Endothelial cell of umbilical vein (primary cell): ENCODE measurements at regions not wholly inside any gene's neighbourhood (a gene's known extent, or its start where the extent isn't known, plus 50 kb on each side); places are given as distances from the start of the nearest gene placed in this dataset.

Source experiments
- BruUV-seq: library from RNA; stranded (reverse); fragments of 400-500 nt; replicated peaks from 2 replicates; lab custom pipeline; 2021; lab: Mats Ljungman, UMichigan
- CTCF ChIA-PET: fragments of 300-600, 350-600 bp; sonication (Branson Sonifier 250); formaldehyde crosslinking; loops from one replicate; lab custom pipeline; 2021; ENCODE audit warnings: antibody characterized with exemption, inconsistent platforms; lab: Charles Lee
- POLR2A ChIA-PET: fragments of 300-600, 350-600 bp; sonication (Branson Sonifier 250); formaldehyde crosslinking; loops from one replicate; lab custom pipeline; 2021; ENCODE audit warnings: antibody characterized with exemption, inconsistent platforms; lab: Charles Lee
- DNase-seq: peaks from one replicate; pipeline ENCODE4 v3.0.0-alpha.2; 2011; ENCODE audit warnings: low read depth, low spot score
- FAIRE-seq: peaks from 2 replicates; lab custom pipeline; 2011; peaks lifted over from hg19 to GRCh38; lab: Jason Lieb, UNC
- H2AFZ ChIP-seq: 2 replicates; pipeline ENCODE4 v1.6.0; 2012; ENCODE audit warnings: low read depth, low read length, control low read depth, inconsistent platforms
- H3K27ac ChIP-seq: 2 replicates; pipeline ENCODE4 v1.5.1; 2011; ENCODE audit warnings: low read depth, mild to moderate bottlenecking, control low read depth, low read length, moderate library complexity; ENCODE audit not compliant: insufficient read depth
- H3K27me3 ChIP-seq, 2 experiments: 2 replicates each; pipeline versions ENCODE4 v1.6.0 to v1.6.1; 2011; ENCODE audit warnings: low read length in 2 of 2, mixed read lengths in 1 of 2; ENCODE audit not compliant: control insufficient read depth in 2 of 2, insufficient read depth in 2 of 2
- H3K36me3 ChIP-seq, 2 experiments: 2 replicates in 1 of 2; 3 replicates in 1 of 2; pipeline ENCODE4 v1.5.1; 2011; ENCODE audit warnings: low read length in 2 of 2, mild to moderate bottlenecking in 1 of 2, moderate library complexity in 1 of 2; ENCODE audit not compliant: control insufficient read depth in 2 of 2, insufficient read depth in 2 of 2; ENCODE audit errors: extremely low read depth in 1 of 2
- H3K4me1 ChIP-seq: 3 replicates; pipeline ENCODE4 v1.5.1; 2011; ENCODE audit warnings: mild to moderate bottlenecking, low read length; ENCODE audit not compliant: control insufficient read depth, insufficient read depth; ENCODE audit errors: extremely low read depth
- H3K4me2 ChIP-seq: 2 replicates; pipeline ENCODE4 v1.6.1; 2011; ENCODE audit warnings: low read length, control low read depth, mixed read lengths; ENCODE audit not compliant: insufficient read depth
- H3K4me3 ChIP-seq, 3 experiments: fragments of 200-600 bp in 1 of 3; sonication (generic), shearing (Covaris generic) in 1 of 3; replicated peaks in 1 of 3; 2 replicates each; pipeline ENCODE4 v1.5.1; 2011 to 2016; ENCODE audit warnings: control low read depth in 3 of 3, low read length in 3 of 3, mild to moderate bottlenecking in 2 of 3, inconsistent platforms in 1 of 3, low read depth in 1 of 3, moderate library complexity in 1 of 3; ENCODE audit not compliant: insufficient read depth in 1 of 3
- H3K79me2 ChIP-seq: 2 replicates; pipeline ENCODE4 v1.6.0; 2012; ENCODE audit warnings: low read length, inconsistent platforms; ENCODE audit not compliant: control insufficient read depth, insufficient read depth
- H3K9ac ChIP-seq: replicated peaks from 2 replicates; pipeline ENCODE3; 2011; ENCODE audit warnings: low read length, control low read depth; ENCODE audit not compliant: insufficient read depth; ENCODE audit errors: extremely low read depth
- H3K9me1 ChIP-seq: replicated peaks from 3 replicates; pipeline ENCODE4 v1.6.0; 2011; ENCODE audit warnings: mild to moderate bottlenecking, low read length; ENCODE audit not compliant: control insufficient read depth, insufficient read depth; ENCODE audit errors: extremely low read depth
- H3K9me3 ChIP-seq: replicated peaks from 2 replicates; pipeline ENCODE4 v1.5.1; 2012; ENCODE audit warnings: low read length, inconsistent platforms; ENCODE audit not compliant: control insufficient read depth, insufficient read depth
- H4K20me1 ChIP-seq: replicated peaks from 2 replicates; pipeline ENCODE3; 2011; ENCODE audit warnings: mild to moderate bottlenecking, low read length; ENCODE audit not compliant: control insufficient read depth, insufficient read depth; ENCODE audit errors: extremely low read depth
- FOS ChIP-seq: IDR thresholded peaks from 2 replicates; pipeline ENCODE4 v1.6.1; 2011; ENCODE audit warnings: mild to moderate bottlenecking, low read length, moderate library complexity, borderline replicate concordance; ENCODE audit not compliant: insufficient read depth
- GATA2 ChIP-seq: IDR thresholded peaks from 2 replicates; pipeline ENCODE4 v1.7.0; 2011; ENCODE audit warnings: low read depth, mild to moderate bottlenecking, moderate library complexity, mixed read lengths, low read length; ENCODE audit not compliant: insufficient read length, insufficient read depth
- JUN ChIP-seq: IDR thresholded peaks from 2 replicates; pipeline ENCODE4 v1.6.1; 2011; ENCODE audit warnings: borderline replicate concordance, low read depth; ENCODE audit not compliant: insufficient read length, insufficient read depth
- POLR2A ChIP-seq: IDR thresholded peaks from 2 replicates; pipeline ENCODE4 v1.6.1; 2012; ENCODE audit warnings: low read depth, mild to moderate bottlenecking, control low read depth, low read length
- POLR2AphosphoS5 ChIP-seq: IDR thresholded peaks from 2 replicates; pipeline ENCODE4 v1.6.1; 2012; ENCODE audit warnings: low read depth, mild to moderate bottlenecking, control low read depth, low read length, moderate library complexity; ENCODE audit not compliant: insufficient read depth
- dilution Hi-C: fragments of 300-500 bp; cut with MboI; formaldehyde crosslinking; loops from one replicate; pipeline ENCODE4 v1.15.0; 2019; ENCODE audit warnings: low sequenced_read_pairs; ENCODE audit not compliant: extremely low pct_ligation_motif_present
- intact Hi-C: fragments of 100-400 bp; cut with micrococcal nuclease; formaldehyde crosslinking; loops from one replicate; pipeline ENCODE4 v1.10.0; 2022
- TF ChIP-seq, protein P1 (sequence below), 2 donors: IDR thresholded peaks; 1 replicate in 1 of 2; 2 replicates in 1 of 2; pipeline ENCODE4 v1.5.1; 2011; ENCODE audit warnings: low read length in 2 of 2, mild to moderate bottlenecking in 2 of 2, moderate library complexity in 2 of 2, control low read depth in 1 of 2, inconsistent platforms in 1 of 2, low read depth in 1 of 2; ENCODE audit not compliant: insufficient read depth in 1 of 2; ENCODE audit errors: extremely low read depth in 1 of 2
- TF ChIP-seq, protein P2 (sequence below): IDR thresholded peaks from 2 replicates; pipeline ENCODE4 v1.6.1; 2011; ENCODE audit not compliant: insufficient read depth, insufficient read length

DNA sequence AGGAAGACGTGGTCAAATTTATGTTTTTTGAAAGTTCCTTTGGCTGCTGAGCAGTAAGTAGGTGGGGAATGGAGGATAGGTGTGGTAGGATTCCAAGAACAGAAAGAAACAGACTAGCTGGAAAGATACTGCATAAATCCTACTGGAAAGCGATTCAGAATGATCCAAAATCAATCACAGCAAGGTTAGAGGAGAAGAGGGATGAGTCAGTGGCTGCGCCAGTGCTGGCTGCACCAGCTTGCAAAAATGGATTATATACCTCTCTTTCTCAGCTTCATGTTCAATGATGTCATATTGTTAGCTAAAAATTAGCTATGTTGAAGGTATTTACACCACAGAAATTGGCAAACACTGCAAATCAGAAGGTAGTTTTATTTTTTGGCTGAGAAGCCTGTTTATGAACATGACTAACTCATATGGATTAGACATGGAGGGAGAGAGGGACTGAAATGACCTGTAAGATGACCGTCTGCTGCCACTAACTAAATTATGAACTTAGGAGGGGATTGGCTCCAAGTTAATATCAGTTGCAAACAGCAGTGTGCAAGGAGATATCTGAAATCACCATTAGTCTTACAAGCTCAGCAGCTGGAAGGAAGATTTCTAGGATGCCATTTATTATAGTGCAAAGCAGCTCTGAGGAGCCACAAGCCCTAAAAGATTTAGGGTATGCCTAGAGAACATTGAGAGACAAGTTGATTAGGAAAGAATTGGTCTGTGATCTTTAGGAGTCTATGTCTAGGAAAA lies 405.3 kb downstream of the MID1IP1 start:
- H3K27ac ChIP-seq: no peak overlapping the region
- no peaks in the 10 kb centered on the region for H3K9me1 ChIP-seq
- BruUV-seq: no TSS peak
- ChIA-PET POLR2A (no interaction called here), CTCF (no interaction called here)
- H3K4me1 ChIP-seq: no peaks in the 10 kb centered on the region
- no peaks in the 10 kb centered on the region for H3K9me3 ChIP-seq
- no peak overlapping the region for H3K4me2 ChIP-seq
- no peaks in the 10 kb centered on the region for H3K36me3 ChIP-seq
- TF ChIP-seq JUN (no peak), FOS (no peak), POLR2A (no peak), POLR2AphosphoS5 (no peak), GATA2 (no peak)
- TF ChIP-seq, protein P1, sequence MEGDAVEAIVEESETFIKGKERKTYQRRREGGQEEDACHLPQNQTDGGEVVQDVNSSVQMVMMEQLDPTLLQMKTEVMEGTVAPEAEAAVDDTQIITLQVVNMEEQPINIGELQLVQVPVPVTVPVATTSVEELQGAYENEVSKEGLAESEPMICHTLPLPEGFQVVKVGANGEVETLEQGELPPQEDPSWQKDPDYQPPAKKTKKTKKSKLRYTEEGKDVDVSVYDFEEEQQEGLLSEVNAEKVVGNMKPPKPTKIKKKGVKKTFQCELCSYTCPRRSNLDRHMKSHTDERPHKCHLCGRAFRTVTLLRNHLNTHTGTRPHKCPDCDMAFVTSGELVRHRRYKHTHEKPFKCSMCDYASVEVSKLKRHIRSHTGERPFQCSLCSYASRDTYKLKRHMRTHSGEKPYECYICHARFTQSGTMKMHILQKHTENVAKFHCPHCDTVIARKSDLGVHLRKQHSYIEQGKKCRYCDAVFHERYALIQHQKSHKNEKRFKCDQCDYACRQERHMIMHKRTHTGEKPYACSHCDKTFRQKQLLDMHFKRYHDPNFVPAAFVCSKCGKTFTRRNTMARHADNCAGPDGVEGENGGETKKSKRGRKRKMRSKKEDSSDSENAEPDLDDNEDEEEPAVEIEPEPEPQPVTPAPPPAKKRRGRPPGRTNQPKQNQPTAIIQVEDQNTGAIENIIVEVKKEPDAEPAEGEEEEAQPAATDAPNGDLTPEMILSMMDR (IDR thresholded peaks at IDR 0.05; ENCODE audit: extremely low read depth in 1 of 2, insufficient read depth in 1 of 2, low read depth in 1 of 2, low read length in 2 of 2): no peak
- TF ChIP-seq, protein P2, sequence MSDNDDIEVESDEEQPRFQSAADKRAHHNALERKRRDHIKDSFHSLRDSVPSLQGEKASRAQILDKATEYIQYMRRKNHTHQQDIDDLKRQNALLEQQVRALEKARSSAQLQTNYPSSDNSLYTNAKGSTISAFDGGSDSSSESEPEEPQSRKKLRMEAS: no peak
- DNase-seq (no peak), FAIRE-seq (no peak)
- dilution Hi-C loops (no loop called here), intact Hi-C loops (no loop called here)
- no peaks in the 10 kb centered on the region for H3K79me2 ChIP-seq
- no peaks in the 10 kb centered on the region for H3K27me3 ChIP-seq
- no peak overlapping the region for H3K9ac ChIP-seq
- H3K4me3 ChIP-seq: no peak overlapping the region
- no peak overlapping the region for H2AFZ ChIP-seq
- no peaks in the 10 kb centered on the region for H4K20me1 ChIP-seq
